GM18868 (cell line): ENCODE measurements at regions not wholly inside any gene's neighbourhood (a gene's known extent, or its start where the extent isn't known, plus 50 kb on each side); places are given as distances from the start of the nearest gene placed in this dataset.
"Not testable (repeated sequence)": the region's sequence is repeated elsewhere in the genome, so short reads cannot be mapped to it uniquely, and the experiment has no call there.

Experiments
- ATAC-seq: cut with Tn5 transposase; IDR thresholded peaks from one replicate; pipeline ENCODE4 v1.9.1; 2021; ENCODE audit warnings: mild to moderate bottlenecking, moderate library complexity; ENCODE audit not compliant: unreplicated experiment

GRCh38 chr2:234203135-234203984 is 152.9 kb downstream of the SPP2 start:
- ATAC-seq: no peak

- no peak for ATAC-seq
Measured at GRCh38 chr2:234202601-234203000, 152.1 kb downstream of the SPP2 start.

GRCh38 chr2:234199996-234200395 is 149.5 kb downstream of the SPP2 start:
- no peak for ATAC-seq

- ATAC-seq: no peak
Measured at GRCh38 chr2:234198976-234199375, 148.5 kb downstream of the SPP2 start.

DNA sequence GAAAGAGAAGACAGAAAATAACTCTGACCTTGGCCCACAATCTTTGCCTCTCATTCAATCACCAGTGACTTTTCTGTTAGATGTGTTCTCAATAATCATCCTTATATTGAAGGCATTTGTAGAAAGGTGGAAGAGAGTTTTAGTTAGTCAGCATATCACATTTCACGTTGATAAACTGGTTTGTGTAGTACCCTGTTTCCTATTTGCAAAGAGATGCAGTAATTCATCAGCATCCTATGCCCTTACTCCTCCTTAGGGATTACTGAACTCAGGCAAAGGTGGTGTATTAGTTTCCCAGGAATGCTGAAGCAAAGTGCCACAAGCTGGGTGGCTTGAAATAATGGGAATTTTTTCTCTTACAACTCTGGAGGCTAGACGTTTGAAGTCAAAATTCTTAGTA is 145.0 kb downstream of the SPP2 start:
- ATAC-seq: no peak

- ATAC-seq: no peak
Measured at GRCh38 chr2:234193977-234194563, 143.6 kb downstream of the SPP2 start.

DNA sequence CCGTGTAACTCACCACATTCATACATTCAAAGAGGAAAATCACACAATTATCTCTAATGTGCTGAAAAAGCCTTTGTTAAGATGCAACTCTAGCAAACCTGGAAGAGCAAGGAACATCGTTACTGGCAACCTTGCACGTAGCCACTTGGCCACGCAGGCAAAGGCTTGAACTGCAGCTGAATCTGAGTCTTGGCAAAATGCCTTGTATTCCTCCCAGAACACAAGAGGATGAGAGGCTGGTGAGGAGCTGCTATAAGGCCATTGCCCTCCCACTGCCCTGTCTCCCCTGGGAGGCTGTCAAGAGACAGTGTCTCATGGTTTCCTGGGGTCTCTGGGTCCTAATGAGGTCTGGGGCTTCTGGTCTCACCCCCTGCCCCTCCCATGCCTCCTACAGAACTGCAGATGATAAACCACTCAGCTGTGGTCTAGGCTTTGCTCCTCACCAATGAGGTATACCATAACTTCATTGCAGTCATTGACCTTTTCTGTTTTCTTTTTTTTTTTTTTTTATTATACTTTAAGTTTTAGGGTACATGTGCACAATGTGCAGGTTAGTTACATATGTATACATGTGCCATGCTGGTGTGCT is 141.4 kb downstream of the SPP2 start:
- no peak for ATAC-seq

DNA sequence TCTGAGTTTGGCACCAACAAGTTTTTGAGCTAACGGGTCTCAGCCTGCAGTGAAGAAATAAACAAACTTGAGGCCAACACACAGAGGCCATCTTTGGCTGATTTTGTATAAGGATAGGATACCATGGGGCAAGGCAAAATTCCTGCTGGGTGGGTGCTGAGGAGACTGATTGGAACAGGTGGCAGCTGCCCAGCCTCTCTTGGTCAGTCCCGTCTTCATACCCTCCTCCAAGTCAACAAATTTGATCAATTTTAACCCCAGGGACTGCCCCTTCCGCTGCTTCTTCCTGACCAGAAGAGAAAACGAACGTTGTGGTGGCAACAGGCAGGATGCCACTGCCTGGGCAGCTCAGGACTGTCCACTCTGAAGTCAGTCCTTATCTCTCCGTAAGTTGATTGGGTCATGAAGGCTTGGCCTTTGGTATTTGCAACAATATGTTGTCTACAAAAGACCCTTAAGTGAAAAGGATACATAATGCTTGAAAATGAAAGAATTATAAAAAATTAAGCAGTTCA is 139.3 kb downstream of the SPP2 start:
- no peak for ATAC-seq

DNA sequence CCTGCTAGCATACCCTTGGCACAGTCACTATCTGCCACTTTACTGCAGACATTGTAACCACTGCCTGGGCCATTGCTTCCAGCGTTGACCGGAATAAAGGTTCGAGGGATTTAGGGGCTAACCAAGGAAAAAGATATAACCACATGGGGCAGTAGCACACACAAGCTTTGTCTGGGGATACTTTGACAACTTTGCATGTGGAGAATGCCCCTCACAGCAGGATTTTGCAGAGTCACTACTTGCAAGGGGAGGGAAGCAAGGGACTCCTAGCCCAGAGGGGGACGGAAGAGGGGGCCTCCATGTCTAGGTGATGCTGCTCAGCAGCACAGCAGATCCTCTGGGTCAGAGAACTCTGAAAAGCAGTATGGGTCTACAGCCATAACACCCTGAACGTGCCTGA is 138.7 kb downstream of the SPP2 start:
- ATAC-seq: no peak

DNA sequence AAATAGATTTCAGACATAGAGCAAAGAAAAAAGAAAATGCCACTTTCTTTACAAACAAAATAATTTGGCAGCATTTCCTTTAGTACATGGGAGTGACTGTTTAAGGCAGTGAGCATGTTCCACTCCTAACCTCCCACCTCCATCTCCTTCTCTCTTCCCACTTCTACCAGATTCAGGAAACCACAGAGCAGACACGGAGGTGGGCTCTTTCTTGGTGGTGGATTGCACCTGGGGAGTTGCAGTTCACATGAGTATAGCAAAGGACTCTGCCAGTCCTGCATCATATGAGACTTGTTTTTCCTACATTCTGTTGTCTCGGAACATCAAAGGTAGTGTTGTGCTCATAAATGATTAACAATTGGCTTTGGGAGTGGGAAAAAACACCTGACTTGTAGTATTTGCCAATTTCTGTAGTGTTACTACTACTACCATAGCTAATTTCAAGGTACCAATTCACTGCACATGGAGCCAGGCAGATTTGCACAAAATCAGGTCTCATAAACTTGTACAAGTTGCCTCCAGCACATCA is 137.2 kb downstream of the SPP2 start:
- ATAC-seq: no peak

- ATAC-seq: no peak
Measured at GRCh38 chr2:234181121-234181520, 130.6 kb downstream of the SPP2 start.

- no peak for ATAC-seq
Measured at GRCh38 chr2:234179031-234179363, 128.5 kb downstream of the SPP2 start.

DNA sequence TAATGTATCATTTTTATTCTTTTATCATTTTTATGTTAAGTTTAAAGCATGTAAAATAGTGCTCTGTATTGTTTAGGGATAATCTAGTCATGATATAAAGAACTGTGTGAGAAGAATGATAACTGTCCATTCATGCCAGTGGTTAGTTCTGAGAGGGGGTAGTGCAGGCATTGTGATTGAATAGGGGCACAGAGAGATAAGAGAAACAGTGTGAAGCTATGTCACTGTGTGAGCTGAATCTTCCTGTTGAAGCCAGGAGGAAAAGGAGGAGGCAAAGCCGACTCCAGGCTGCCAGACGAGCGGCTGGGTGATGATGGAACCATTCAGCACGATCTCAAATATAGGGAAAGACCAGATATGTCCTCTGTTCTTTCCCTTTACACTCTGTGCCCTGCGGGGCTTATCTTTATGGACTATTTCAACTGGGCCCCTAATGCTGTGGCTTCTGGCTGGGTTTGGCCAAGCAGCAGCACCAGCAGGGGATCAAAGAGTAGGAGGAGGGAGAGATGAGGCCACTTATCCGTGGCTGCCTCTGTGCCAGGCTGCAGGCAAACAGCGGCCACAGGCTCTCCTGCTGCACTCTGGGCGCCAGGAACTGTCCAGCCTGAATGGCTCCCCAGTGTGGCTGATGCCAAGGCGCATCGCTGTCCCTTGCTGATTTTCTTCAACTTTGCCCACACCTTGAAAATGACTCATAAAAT is 128.0 kb downstream of the SPP2 start:
- ATAC-seq: no peak

- no peak for ATAC-seq
Measured at GRCh38 chr2:234175649-234176048, 125.1 kb downstream of the SPP2 start.

DNA sequence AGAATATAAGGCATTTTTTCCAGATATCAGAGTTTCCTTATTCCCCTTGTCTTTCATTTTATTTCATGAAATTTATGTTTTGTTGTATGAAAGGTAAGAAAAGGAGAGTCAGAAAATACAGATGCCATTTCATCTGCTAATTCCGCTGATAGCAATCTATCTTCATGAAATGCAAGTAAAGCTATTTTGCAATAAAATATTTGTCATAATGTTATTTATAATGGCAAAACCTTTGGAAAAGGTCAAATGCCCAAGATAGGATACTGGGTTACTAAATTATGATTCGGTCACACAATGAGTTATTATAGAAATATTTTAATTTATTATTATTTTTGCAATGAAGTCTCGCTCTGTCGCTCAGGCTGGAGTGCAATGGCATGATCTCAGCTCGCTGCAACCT is 124.2 kb downstream of the SPP2 start:
- ATAC-seq: no peak

DNA sequence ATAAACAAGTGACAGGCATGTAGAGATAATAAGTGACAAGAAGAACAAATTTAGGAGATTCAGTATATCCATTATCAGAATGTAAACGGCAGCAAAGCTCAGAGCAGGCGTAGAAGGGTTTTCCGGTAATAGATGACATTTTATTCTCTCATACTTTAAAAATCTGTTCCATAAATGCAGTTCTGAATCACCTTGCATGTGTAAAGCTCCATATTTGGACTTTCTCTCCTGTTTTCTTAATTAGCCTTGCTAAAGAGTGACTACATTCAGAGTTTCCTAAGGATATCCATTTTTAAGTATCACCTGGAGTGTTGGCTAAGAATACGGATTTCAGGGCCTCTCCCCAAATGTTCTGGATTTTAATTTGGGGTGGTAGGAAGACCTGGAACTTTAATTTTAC is 122.0 kb downstream of the SPP2 start:
- ATAC-seq: no peak

DNA sequence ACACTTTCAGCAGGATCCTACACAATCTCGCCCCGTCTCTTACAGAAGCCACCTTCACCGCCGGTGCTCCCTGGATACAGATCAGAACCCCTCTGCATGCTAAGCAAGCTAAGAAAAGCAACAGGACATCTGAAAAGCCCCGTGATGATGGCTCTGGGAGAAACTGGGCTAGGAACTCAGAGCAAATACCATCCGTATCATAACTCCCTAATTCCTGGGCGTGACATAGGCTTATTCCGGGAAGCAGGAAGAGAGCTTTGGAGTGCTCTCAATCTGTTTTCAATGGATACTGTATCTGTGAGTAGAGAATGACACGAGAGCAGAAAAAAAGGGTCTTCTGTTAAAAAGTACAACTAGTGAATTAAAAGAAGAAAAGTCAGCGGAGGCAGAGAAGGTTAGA is 121.6 kb downstream of the SPP2 start:
- no peak for ATAC-seq

DNA sequence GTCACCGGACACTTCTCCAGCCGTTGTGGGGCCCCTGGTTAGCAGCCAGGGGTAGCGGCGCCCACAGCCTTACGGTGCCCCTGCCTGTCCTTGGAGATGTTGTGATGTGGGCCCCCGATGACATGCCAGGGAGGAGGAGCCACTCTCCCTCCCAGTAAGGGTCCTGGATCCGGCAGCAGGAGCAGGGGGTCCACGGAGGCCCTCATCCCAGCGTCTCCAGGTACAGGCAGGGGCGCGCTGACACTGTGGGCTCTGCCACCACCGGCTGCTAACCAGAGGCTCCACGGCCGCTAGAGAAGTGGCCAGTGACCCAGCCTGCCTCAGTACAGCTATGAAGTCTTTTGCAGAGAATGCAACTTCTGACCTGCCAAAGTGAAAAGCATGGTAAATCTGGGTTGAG is 121.2 kb downstream of the SPP2 start:
- ATAC-seq: no peak

- no peak for ATAC-seq
Measured at GRCh38 chr2:234169674-234170073, 119.2 kb downstream of the SPP2 start.

GRCh38 chr2:234168605-234169570 is 118.4 kb downstream of the SPP2 start:
- not testable (repeated sequence) for ATAC-seq
